ENCODE measurements at regions not wholly inside any gene's neighbourhood (a gene's known extent, or its start where the extent isn't known, plus 50 kb on each side); places are given as distances from the start of the nearest gene placed in this dataset.

DNA sequence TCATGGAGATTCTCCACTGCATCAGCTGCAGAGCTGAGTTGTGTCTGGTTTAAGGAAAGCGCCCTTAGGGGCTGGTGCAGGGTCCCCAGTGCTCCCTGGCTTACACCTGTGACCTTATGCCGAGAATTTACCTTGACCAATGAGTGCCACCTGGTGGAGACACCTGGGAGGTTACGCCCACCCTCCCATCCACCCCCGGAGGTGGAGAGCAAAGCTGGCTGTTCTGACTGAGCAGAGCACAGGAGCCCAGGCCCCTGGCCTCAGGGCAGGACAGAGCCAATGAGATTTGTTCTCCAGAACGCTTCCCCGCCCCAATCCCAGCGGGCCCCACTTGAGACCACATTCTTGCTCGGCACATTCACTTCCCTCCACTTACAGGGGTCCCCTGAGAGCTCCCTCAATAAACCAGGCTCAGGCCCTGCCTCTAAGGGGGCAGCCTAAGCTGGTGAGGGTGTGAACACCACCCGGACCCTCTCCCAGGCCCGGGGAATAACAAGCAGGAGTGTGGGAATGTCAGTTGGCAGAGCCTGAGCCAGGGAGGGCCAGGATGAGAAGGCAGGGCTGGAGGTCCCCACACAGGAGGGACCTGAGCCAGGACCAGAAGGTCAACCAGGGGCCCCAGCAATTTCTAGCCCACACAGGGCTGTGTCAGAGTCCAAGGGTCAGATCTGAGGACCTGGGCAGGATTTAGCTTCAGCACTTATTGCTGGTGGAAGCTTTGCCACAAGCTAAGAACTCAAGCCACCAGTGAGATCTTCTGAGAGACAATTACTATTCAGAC lies 117.1 kb downstream of the TPRA1 start:
- FAIRE-seq (no peak), ATAC-seq (peak in 1 of 2 experiments; percentile 66; a peak in 3 of 6 replicates), DNase-seq (ENCODE audit: low read depth in 1 of 2, low spot score in 1 of 2) (peak; percentile 6 to 12)
- Histone ChIP-seq H3K4me2 (no peak overlapping the region), H3K9me3 (no peaks in the 10 kb centered on the region), H3K27ac (no peak overlapping the region), H3K4me1 (no peaks in the 10 kb centered on the region), H3K4me3 (no peak overlapping the region)
- ChIA-PET POLR2A (no interaction called here), CTCF (interaction anchor here (0.9 to 1.6 kb wide), 4 partner anchors 16 to 794 kb away, joined by 3 to 4 read pairs (median 3); no protein-coding TSS in a partner anchor)
- WGBS (ENCODE audit: missing lambda C conversion rate): 81% methylated on average over 5 of the region's 10 CpGs
- TF ChIP-seq EHF (CRISPR knock-in tag; IDR thresholded peaks at IDR 0.05): no peak
- TF ChIP-seq TFCP2L1 (CRISPR knock-in tag; IDR thresholded peaks at IDR 0.05): no peak
- TF ChIP-seq, protein P1, sequence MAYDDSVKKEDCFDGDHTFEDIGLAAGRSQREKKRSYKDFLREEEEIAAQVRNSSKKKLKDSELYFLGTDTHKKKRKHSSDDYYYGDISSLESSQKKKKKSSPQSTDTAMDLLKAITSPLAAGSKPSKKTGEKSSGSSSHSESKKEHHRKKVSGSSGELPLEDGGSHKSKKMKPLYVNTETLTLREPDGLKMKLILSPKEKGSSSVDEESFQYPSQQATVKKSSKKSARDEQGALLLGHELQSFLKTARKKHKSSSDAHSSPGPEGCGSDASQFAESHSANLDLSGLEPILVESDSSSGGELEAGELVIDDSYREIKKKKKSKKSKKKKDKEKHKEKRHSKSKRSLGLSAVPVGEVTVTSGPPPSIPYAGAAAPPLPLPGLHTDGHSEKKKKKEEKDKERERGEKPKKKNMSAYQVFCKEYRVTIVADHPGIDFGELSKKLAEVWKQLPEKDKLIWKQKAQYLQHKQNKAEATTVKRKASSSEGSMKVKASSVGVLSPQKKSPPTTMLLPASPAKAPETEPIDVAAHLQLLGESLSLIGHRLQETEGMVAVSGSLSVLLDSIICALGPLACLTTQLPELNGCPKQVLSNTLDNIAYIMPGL (CRISPR knock-in tag; IDR thresholded peaks at IDR 0.05; ENCODE audit: borderline replicate concordance): no peak
- TF ChIP-seq NR3C1 (IDR thresholded peaks at IDR 0.05): no peak
- no peak for TF ChIP-seq CHD4 (IDR thresholded peaks at IDR 0.05; ENCODE audit: borderline replicate concordance)
- TF ChIP-seq, protein P2, sequence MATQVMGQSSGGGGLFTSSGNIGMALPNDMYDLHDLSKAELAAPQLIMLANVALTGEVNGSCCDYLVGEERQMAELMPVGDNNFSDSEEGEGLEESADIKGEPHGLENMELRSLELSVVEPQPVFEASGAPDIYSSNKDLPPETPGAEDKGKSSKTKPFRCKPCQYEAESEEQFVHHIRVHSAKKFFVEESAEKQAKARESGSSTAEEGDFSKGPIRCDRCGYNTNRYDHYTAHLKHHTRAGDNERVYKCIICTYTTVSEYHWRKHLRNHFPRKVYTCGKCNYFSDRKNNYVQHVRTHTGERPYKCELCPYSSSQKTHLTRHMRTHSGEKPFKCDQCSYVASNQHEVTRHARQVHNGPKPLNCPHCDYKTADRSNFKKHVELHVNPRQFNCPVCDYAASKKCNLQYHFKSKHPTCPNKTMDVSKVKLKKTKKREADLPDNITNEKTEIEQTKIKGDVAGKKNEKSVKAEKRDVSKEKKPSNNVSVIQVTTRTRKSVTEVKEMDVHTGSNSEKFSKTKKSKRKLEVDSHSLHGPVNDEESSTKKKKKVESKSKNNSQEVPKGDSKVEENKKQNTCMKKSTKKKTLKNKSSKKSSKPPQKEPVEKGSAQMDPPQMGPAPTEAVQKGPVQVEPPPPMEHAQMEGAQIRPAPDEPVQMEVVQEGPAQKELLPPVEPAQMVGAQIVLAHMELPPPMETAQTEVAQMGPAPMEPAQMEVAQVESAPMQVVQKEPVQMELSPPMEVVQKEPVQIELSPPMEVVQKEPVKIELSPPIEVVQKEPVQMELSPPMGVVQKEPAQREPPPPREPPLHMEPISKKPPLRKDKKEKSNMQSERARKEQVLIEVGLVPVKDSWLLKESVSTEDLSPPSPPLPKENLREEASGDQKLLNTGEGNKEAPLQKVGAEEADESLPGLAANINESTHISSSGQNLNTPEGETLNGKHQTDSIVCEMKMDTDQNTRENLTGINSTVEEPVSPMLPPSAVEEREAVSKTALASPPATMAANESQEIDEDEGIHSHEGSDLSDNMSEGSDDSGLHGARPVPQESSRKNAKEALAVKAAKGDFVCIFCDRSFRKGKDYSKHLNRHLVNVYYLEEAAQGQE (IDR thresholded peaks at IDR 0.05): no peak
- no peak for TF ChIP-seq MAZ (IDR thresholded peaks at IDR 0.05; ENCODE audit: borderline replicate concordance, low read depth, low read length)

DNA sequence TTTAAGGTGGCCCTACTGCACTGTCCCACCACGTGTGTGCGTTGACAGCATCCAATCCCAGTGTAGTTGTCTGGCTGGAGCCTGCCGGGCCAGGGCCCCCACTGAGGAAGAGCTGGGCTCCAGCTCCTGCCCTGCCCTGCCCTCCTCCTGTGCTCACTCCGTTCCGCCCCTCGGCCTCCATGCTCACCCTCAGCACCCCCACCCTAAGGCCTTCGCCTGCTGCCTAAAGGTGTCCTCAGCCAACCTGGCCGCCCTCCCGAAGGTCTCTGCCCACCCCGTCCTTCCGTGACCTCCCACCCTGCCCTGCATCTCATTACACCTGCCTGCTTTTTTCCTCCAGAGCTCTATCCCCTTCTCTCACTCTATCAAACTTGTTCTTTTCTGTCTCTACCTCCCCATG lies 118.0 kb downstream of the TPRA1 start:
- Histone ChIP-seq H3K9me3 (no peaks in the 10 kb centered on the region), H3K4me1 (no peaks in the 10 kb centered on the region), H3K4me2 (no peak overlapping the region), H3K4me3 (no peak overlapping the region), H3K27ac (no peak overlapping the region)
- TF ChIP-seq RCOR1 (IDR thresholded peaks at IDR 0.05; ENCODE audit: low read depth, low read length): no peak
- no peak for TF ChIP-seq FOSB (CRISPR knock-in tag; IDR thresholded peaks at IDR 0.05)
- no peak for TF ChIP-seq ZSCAN20 (CRISPR knock-in tag; IDR thresholded peaks at IDR 0.05)
- no peak for TF ChIP-seq RAD21 (conservative IDR thresholded peaks at IDR 0.05 in 1 of 2, IDR thresholded peaks at IDR 0.05 in 1 of 2)
- TF ChIP-seq MAFK (IDR thresholded peaks at IDR 0.05; ENCODE audit: partially characterized antibody): no peak
- TF ChIP-seq NR3C1 (IDR thresholded peaks at IDR 0.05): no peak
- TF ChIP-seq, protein P3, sequence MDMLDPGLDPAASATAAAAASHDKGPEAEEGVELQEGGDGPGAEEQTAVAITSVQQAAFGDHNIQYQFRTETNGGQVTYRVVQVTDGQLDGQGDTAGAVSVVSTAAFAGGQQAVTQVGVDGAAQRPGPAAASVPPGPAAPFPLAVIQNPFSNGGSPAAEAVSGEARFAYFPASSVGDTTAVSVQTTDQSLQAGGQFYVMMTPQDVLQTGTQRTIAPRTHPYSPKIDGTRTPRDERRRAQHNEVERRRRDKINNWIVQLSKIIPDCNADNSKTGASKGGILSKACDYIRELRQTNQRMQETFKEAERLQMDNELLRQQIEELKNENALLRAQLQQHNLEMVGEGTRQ (IDR thresholded peaks at IDR 0.05): no peak
- TF ChIP-seq, protein P4, sequence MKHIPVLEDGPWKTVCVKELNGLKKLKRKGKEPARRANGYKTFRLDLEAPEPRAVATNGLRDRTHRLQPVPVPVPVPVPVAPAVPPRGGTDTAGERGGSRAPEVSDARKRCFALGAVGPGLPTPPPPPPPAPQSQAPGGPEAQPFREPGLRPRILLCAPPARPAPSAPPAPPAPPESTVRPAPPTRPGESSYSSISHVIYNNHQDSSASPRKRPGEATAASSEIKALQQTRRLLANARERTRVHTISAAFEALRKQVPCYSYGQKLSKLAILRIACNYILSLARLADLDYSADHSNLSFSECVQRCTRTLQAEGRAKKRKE (CRISPR knock-in tag; IDR thresholded peaks at IDR 0.05; ENCODE audit: low read depth): no peak
- TF ChIP-seq, protein P1 (CRISPR knock-in tag; IDR thresholded peaks at IDR 0.05; ENCODE audit: borderline replicate concordance): no peak
- no peak for TF ChIP-seq EHMT2 (IDR thresholded peaks at IDR 0.05; ENCODE audit: low read depth)
- TF ChIP-seq, protein P5, sequence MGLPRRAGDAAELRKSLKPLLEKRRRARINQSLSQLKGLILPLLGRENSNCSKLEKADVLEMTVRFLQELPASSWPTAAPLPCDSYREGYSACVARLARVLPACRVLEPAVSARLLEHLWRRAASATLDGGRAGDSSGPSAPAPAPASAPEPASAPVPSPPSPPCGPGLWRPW (IDR thresholded peaks at IDR 0.05): no peak
- no peak for TF ChIP-seq FOXS1 (CRISPR knock-in tag; IDR thresholded peaks at IDR 0.05)
- TF ChIP-seq CHD2 (IDR thresholded peaks at IDR 0.05; ENCODE audit: low read length, partially characterized antibody): no peak
- ATAC-seq: no peak
- ChIA-PET POLR2A (no interaction called here), CTCF (interaction anchor here (1.1 to 2.8 kb wide), 2 partner anchors 16 to 50 kb away, joined by 3 to 11 read pairs; no protein-coding TSS in a partner anchor)
- no peak for FAIRE-seq
- DNase-seq (ENCODE audit: low read depth in 1 of 2, low spot score in 1 of 2): no peak
- WGBS (ENCODE audit: missing lambda C conversion rate): 59% methylated on average over 11 of the region's 11 CpGs
